AG09319 (cell line): ENCODE measurements at regions not wholly inside any gene's neighbourhood (a gene's known extent, or its start where the extent isn't known, plus 50 kb on each side); places are given as distances from the start of the nearest gene placed in this dataset.

Experiments
- DNase-seq: peaks from one replicate; pipeline ENCODE4 v3.0.0-alpha.2; 2010; ENCODE audit warnings: low read depth; ENCODE audit errors: extremely low read depth
- TF ChIP-seq, protein P1 (sequence below): IDR thresholded peaks from 2 replicates; pipeline ENCODE4 v1.5.1; 2011; ENCODE audit warnings: low read depth, mild to moderate bottlenecking, inconsistent platforms, low read length, moderate library complexity

DNA sequence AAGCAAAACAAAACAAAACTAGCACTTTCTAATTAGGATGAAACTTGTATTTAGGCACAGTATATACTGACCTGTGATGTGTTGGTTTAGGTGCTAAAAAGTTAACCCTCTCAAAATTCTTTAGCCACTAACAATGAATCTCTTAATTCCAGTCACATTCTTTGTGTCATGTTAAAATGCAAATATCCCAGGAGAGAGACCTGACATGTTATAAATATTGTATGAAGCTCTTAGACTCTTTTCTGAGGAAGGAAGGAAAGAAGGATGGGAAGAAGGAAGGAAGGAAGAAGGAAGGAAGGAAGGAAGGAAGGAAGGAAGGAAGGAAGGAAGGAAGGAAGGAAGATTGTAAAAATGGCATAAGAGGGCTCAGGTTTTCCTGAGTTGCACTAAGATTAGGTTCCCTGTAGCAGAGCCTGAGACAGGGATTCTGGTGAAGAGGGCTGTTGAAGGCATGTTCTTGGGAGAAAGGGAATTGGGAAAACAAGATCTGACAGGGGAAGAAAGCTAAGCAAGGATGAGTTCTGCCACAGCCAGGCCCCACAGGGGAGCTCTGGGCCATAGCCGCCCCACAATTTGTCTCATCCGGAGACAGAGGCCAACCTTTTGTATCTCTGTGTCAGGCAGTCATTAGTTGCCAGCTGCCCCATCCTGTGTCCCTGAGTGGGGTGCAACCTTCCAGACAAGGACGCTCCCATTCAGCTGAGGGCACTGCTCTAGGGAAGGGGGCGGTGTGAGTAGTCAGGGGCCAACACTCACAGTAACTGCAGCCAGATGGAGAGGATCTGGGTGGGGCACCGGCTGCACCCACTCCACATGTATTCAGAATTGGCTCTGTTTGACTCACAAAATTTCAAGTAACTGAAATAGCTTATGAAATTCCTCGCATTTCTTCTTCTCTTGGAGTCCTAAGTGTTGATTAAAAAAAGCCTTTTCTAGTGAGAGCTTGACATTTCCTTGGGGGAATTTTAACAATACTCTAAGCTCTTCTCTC lies 189.3 kb upstream of the ARG1 start:
- no peak for DNase-seq
- TF ChIP-seq, protein P1, sequence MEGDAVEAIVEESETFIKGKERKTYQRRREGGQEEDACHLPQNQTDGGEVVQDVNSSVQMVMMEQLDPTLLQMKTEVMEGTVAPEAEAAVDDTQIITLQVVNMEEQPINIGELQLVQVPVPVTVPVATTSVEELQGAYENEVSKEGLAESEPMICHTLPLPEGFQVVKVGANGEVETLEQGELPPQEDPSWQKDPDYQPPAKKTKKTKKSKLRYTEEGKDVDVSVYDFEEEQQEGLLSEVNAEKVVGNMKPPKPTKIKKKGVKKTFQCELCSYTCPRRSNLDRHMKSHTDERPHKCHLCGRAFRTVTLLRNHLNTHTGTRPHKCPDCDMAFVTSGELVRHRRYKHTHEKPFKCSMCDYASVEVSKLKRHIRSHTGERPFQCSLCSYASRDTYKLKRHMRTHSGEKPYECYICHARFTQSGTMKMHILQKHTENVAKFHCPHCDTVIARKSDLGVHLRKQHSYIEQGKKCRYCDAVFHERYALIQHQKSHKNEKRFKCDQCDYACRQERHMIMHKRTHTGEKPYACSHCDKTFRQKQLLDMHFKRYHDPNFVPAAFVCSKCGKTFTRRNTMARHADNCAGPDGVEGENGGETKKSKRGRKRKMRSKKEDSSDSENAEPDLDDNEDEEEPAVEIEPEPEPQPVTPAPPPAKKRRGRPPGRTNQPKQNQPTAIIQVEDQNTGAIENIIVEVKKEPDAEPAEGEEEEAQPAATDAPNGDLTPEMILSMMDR: no peak

DNA sequence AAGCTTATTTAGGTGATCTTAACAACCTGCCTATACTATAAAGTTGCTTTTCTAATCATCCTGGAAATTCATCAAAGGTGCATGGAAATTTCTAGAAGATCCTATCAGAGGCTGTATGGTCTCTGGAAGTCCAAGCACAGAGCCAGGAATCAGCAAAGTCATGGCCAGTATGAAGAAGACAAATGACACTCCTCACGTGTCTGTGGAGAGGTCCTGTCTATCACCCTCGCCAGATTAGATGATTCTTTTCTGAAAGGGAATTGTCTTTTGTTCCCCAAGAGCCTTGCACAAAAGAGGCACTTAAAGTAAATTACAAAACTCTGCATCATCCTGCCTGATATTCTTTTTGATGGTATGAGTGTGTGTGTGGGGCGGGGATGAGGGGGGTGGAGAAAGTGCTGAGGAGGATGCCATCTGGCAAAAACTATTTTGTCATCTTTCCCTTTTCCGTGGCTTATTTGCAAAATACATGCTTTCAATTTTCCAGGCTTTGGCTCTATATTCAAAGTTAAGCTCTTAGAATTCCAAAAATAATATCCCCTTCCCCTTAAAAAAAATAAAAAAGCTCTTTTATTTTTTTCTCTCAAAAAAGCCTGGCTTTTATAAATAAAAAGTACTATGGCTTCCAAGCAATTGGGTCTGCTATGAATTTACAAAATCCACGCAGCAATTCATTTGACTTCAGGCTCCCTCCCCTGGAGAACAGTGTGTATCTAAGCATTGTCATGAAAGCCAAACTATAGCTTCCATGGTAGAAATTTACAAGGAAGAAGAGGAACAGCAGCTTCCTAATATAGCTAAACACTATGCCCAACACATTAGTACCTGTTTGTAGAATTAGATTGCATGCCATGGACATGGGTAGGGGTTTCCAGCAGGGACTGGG lies 185.2 kb upstream of the ARG1 start:
- TF ChIP-seq, protein P1: no peak; the same call in 1 of the 2 replicates
- DNase-seq: no peak

DNA sequence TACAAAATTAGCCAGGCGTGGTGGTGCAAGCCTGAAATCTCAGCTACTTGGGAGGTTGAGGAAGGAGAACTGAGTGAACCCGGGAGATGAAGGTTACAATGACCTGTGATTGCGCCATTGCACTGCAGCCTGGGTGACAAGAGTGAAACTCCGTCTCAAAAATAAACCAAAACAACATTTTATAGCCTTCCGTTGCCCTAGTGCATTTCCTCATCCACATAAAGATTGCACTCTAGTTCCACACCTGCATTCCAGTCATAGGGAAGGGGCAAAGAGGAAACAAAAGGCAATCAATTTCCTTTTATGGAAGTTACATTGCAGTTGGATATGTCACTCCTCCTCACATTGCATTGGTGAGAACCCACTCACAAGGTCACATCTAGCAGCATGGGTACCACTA lies 182.7 kb upstream of the ARG1 start:
- TF ChIP-seq, protein P1: no peak
- no peak for DNase-seq

DNA sequence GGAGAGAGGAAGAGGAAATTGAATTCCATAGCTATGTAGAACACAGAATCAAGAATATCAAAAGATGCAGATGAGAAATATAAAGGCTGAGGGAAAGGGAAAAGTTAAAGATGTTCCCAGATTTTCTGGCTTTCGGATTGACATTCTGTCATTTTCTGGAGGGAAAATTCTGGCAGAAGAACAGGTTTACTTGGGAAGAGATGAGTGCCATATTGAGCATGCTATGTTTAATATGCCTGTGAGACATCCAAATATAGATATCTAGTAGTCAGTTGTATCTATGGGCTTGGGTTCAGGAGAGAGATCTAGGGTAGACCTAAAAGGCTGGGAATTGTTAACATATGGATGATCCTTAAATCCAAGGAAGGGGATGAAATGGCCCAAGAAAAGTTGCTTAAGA lies 181.9 kb upstream of the ARG1 start:
- no peak for DNase-seq
- TF ChIP-seq, protein P1: no peak

DNA sequence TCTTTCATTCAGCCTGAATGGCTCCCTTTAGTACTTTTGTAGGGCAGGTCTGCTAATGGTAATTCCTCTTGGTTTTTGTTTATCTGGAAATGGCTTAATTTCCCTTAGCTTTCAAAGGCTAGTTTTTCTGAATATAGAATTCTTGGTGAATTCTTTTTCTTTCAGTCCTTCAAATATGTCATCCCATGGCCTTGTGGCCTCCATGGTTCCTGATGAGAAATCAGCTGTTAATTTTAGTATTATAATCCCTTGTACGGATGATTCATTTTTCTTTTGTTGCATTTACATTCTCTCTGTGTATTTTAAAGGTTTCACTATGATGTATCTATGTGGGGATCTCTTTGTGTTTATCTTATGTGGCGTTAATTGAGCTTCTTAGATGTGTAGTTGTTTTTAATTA lies 179.6 kb upstream of the ARG1 start:
- TF ChIP-seq, protein P1: no peak
- no peak for DNase-seq

DNA sequence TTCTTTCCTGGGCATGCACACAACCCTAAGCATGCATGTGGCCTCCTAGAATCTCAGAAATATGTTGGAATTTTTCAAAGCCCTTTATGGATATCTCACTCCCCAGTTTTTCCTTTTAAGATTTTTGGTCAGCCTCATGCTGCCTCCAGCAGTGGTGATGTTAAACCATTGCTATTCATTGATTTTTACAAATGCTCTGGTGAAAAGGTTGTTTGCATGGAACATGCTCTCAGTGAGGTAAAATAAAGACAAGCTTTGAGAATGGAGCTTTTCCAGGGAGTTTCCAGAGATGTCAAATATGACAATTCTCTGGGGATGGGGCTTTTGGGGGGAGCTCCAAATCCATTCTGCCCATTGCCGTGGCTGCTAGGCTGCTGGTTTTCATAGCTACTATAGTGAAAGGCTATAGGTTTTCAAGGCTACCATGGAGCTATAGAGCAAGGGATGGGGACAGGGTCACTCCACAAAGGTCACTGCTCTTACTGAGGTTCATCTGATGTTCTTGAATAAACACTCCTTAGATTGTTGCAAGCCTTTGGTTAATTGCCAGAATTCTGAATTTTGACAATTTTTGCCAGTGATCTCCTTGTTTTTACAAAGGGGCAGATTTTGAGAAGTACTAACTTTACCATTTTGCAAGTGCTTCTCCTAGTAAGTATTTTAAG lies 178.1 kb upstream of the ARG1 start:
- TF ChIP-seq, protein P1: no peak
- DNase-seq: no peak
